ENCODE measurements at regions not wholly inside any gene's neighbourhood (a gene's known extent, or its start where the extent isn't known, plus 50 kb on each side); places are given as distances from the start of the nearest gene placed in this dataset.
"Not testable (repeated sequence)": the region's sequence is repeated elsewhere in the genome, so short reads cannot be mapped to it uniquely, and the experiment has no call there.

DNA sequence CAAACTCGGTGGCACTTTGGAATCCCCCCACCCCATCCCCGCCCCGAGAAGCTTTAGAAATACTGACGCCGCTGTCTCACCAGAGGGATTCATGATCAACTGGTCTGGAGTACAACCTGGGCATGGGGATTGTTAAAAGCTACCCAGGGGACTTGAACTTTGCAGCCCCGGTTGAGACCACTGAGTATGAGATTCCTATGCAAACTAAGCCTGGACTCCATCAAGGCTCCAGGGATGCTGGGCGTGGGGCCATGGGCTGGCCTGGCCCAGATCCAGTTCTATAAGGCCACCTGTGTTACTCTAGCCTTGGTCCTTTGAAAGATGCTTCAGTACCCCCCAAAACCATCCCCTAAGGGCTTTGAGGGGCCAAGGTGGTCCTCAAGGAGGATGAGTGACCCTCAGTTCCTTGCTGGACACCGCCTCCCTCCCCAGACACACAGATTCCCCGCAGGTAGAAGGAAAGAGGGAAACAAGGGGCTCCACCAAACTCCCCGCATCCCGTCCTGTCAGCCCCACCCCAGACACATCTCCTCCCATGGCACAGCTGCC is 68.5 kb downstream of the MRPL36 start:
- DNase-seq (ENCODE audit: low read depth) = no peak

DNA sequence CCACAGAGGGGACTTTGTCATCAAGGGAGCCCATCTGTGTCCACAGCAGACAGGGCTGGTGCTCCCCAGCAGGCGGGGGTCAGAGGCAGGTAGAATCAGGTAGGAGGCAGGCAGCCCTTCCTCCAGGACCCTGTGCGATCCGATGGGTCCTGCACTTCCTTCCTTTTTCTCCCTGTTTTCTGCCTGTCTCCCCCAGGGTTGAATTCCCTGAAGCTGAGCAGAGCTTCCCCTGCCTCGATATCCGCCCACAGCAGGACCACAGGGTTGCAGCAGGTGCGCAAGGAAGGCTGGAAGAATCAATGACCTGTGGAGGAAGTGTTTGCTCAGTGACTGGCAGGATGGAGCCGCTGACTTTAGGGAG is 69.2 kb downstream of the MRPL36 start:
- no peak for DNase-seq (ENCODE audit: low read depth)

DNA sequence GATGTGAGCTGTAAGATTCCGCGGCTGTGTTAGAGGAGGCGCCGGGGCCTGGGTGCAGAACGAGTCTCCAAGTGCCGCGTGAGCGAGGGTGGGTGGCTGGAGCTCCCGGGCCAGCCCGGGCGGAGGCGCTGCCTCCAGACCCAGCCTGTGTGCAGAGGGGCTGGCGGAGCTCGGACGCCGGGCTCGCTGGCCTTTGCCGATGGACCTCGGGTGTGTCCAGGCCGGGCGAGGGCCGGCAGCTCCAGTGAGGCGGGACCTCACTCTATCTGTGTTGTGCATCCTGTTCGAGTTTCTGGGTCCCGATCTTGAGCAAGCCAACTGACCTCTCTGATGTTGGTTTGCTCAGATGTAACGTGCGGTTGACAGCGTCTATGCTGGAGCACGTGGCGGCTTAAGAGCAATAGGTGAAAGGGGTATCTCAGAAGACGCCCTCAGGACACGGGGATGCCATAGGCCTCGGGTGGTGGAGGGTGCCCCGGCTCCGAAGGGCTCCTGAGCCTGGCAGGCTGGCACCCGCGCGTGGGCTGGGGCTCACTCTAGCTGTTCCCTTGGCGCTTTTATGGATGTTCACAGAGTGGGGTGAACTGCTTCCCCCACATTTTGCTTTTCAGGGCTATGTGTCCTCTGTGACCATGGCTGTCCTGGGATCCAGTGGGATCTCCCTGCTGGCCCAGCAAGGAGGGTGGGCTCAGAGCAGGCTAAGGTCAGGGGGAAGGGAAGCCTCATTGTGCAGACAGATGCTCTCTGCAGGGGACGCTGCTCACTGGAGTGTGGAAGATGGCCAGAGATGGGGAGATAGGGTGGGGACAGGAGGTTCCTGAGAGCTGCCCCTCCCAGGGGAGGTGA is 69.8 kb downstream of the MRPL36 start:
- DNase-seq (ENCODE audit: low read depth) = no peak

DNA sequence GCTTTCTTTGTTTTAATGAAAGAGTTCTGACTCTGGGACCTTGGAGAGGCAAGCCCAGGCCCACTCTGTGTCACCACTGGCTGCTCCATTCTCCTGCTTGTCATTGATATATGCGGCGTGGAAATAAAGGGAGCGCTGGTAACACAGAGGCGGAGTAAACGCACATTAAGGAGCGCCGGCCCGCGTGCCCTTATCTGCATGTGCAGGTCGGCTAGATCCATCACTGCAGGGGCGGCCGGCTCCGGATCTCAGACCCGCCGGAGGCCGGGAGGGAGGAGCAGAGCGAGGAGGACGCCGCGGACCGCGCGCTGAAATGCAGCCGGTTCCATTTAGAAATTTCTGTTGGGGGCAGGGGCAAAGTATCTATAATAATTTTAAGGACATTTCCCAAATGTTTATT is 70.8 kb downstream of the MRPL36 start:
- DNase-seq (ENCODE audit: low read depth) = no peak

DNA sequence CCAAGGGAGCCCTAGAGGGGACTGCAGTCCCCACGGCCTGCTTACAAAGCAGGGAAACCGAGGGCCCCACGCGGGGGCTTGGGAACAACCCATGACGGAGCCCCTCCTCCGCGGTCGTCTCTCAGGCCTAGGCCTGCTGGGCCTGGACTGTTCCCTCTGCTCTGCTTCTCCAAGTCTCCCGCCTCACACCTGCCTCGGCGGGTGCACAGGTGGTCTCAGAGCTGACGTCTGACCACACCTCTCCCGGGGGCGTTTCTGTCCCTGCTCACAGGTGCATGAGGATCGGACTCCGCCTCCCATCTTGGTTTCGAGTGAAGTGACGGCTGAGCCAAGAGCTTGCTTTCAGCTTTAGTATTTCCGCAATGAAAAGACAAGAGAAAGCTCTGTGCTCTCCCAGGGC is 72.1 kb downstream of the MRPL36 start:
- DNase-seq (ENCODE audit: low read depth) = no peak

DNA sequence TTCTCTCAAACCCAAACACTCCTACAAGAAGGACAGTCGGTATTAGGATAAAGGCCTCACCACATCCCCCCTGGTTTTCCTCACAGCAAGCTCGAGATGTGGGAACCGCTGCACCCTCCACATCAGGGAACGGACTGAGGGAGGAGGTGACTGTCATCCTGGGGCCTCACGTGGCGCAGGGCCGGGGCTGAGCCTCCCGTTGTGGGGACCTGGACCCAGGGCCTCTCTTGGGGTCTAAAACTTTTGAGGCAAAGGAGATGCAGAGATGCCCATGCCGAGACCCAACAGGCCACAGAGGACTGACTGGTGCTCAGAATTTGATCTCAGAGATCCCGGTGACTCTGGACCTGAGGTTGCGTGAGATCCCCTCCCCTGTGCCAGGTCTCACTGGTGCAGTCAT is 72.7 kb downstream of the MRPL36 start:
- DNase-seq (ENCODE audit: low read depth) = no peak

DNA sequence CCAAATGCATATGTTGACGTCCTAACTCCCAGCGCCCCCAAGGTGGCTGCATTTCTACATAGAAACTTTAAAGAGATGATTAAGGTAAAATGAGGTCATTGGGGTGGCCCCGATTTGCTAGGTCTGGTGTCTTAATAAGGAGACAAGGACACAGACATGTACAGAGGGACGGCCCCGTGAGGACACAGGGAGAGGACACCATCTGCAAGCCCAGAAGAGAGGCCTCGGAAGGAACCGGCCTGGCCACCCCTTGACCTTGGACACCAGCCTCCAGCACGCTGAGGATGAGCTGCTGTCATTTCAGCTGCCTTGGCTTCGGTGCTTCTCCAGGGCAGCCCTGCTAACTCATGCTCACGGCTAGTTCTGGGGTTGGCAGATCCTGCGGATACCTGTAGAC is 73.2 kb downstream of the MRPL36 start:
- no peak for DNase-seq (ENCODE audit: low read depth)

DNA sequence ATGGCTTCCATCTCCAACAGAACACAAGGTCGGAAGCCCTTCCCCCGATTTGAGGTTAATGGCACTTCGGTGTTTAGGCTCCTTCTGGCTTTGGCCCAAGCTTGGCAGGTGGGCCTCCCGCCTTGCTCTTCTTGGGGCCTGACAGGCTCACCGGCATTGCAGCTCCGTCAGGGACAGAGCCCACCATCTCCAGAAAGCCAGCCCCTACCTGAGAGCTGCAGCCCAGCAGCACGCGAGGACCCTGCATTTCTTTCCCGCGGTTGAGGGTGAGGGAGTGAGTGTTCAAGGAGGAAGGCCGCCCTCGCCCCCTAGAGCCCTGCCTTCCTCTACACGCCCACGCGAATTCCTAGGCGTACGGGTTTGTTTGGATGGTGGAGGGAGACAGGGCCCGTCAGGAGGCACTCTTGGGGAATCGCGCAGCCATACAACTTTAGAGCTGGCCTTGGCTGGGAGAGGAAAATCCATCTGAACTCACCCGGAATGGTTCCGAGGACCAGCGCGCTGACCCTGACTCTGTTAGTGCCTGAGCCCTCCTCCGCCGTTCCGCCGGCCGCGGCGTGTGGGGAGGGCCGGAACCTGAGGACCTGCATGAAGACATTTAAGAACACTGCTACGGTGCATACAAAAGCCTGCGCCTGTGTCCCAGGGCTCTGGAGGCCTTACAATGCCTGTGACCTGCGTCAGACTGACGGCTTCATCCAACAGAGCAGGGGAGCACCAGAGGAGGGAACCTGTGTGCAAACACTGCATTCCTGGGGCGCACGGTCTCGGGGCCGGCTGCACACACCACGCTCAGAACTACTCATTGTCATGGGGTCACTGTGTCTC is 73.8 kb downstream of the MRPL36 start:
- no peak for DNase-seq (ENCODE audit: low read depth)

DNA sequence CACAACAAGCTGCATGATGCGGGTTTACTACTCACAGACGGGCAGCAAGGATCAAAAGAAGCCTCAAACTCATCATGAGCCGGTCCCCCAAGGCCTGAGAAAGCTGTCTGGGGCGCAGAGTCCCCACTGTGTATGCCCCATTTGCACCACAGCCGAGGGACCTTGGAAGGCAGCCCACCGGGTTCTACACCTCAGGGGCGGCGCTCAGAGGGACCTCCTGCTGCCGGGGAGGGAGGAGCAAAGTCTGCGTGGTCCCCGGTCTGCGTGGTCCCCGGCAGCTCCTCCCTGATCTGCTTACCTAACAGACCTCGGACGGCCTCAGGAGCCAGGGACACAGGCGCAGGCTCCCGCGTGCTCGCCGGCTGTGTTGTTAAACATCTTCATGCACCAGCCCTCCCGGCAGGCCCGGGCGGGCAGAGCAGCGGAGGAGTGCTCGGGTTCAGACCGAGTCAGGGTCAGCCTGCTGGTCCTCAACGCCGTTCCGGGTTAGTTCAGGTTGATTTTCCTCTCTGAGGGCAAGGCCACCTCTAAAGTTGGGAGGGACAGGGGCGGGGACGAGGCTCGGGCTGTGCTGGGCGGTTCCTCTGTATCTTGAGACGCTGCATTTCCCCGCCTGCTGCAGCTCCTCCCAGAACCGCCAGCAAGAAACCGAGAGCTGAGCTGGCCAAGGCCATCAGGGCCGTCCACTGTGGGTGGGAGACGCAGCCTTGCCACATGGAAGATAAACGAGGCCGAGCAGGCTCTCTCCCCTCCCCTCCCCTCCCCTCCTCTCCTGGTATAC is 74.6 kb downstream of the MRPL36 start:
- DNase-seq (ENCODE audit: low read depth) = no peak

DNA sequence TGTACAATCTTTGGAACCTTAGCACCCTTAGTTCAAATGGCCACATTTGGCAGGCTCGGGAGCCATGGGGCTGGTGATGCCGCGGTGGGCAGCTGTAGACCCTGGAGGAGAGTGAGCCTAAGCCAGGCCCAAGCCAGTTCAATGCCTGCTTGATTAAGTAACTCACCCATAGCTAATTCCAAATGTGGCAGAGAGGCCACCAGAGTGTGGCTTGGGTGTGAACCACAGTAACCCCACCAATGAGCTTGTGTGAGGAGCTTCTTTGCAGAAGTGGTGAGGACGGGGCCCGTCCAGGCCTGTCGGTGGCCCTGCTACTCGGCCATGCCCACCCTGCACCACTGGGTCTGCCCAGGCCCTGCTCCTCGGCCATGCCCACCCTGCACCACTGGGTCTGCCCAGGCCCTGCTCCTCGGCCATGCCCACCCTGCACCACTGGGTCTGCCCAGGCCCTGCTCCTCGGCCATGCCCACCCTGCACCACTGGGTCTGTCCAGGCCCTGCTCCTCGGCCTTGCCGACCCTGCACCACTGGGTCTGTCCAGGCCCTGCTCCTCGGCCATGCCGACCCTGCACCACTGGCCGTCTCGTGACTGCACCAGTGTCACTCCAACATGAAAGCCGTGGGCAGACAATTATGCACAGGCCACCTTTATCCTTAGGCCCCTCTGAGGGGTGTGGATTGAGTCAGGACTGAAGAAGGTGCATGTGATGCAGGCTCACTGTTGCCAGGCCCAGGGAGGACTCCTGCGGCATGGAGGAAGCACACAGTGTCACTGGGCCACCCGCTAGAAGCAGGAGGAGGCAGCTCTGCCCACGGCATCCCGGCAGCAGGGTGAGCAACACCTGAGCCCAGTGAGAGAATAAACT is 75.4 kb downstream of the MRPL36 start:
- no peak for DNase-seq (ENCODE audit: low read depth)

DNA sequence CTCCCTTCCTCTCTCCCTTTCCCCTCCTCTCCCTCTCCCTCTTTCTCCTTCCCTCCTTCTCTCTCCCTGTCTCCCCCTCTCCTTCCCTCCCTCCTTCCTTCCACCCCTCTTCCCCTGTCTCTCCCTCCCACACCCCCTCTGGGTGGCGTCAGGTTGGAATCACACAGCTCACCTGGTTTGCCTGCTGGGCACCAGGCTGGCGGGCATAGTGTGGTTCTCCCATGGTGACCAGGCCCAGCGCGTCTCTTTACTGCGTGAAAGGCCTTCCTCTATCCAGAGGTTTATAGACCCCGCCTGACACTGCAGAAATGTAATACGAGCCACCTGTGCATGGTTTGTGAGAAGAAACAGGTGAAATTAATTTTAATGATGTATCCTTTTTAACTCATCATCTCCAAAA is 76.2 kb downstream of the MRPL36 start:
- no peak for DNase-seq (ENCODE audit: low read depth)

DNA sequence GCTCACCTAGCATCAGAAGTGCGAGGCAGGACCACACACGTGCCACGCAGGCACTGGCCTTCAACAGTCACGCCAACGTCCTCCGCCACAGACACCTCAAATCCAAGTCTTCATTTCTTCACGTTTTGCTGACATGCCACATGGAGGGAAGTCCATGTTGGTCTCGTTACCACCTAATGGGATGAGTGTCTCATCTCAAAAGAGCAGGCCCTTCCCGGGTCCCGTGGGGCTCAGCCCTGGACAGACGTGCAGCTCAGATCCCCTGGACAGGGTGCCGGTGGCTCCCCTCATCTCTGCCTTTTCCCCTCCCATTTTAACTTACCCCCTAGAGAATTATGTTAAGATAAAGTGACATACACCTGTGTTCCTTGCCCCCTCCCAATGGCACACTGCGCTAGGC is 76.8 kb downstream of the MRPL36 start:
- DNase-seq (ENCODE audit: low read depth) = no peak

DNA sequence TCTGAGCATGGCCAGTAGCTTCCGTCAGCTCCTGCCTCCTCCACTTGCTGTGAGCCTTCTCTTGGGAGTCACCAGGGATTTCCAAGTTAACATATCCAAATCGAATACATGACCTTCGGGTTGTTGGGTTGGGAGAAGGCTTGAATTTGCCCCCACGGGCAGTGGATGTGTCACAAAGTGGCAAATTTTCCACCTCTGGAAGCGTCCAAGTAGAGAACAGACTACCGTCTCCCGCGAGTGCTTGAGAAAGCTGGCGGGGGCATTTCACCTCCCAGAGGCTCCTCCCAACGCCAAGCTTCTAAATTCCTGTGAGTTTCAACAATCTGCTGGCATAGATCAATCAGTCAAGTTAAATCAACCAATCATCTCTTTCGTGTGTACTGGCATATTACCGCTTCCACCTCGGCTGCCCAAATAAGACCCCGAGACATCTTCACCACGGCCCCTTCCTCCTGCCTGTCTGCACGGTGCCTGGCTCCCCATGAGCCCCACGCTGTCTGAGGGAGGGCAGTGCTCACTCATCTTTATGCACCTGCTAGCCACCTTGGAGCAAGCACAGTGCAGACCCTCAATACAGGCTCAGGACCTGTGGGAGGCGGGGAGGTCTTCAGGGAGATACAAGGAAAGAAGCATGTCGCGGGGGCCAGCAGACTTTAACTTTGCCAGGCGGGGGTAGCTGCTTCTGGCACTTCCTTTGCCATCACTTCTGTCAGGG is 79.1 kb downstream of the MRPL36 start:
- DNase-seq (ENCODE audit: low read depth) = no peak

DNA sequence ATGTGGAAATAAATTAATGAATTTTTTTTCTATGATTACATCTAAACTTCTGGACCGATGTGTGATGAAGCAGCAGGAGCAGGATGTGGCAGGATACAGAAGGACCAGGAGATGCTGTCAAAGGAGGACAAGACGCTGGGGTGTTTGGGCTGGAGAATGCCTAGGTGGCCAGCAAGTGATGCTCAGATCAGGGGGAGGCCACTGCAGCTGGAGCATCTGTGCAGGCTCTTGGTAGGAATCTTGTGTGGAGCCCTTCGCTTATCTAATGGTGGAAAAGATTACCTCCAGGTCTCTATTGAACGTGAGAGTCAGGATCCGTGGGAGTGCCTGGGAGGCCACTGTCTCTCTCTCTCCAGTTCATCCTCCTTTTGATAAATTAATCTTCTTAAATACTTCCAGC is 79.8 kb downstream of the MRPL36 start:
- DNase-seq (ENCODE audit: low read depth) = no peak

DNA sequence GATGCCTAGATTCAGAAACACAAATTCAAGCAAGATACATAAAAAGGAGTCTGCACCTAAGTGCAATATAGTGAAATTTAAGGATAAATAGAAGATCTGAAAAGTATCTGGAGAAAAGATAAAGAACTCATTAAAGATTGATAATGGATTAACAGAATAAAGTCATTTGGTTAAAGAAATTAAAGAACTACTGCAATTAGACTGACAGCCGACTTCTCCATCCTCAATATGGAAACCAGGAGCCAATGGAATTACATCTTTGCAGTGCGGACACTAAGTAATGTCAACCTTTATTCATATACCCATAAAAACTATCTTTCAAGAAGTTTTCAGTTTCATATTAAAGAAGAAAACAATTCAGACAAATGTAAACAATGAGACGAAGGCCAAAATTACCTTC is 81.0 kb downstream of the MRPL36 start:
- no peak for DNase-seq (ENCODE audit: low read depth)

DNA sequence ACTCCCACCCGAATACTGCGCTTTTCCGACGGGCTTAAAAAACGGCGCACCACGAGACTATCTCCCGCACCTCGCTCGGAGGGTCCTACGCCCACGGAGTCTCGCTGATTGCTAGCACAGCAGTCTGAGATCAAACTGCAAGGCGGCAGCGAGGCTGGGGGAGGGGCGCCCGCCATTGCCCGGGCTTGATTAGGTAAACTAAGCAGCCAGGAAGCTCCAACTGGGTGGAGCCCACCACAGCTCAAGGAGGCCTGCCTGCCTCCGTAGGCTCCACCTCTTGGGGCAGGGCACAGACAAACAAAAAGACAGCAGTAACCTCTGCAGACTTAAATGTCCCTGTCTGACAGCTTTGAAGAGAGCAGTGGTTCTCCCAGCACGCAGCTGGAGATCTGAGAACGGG is 89.5 kb downstream of the MRPL36 start:
- not testable (repeated sequence) for DNase-seq (ENCODE audit: low read depth)

DNA sequence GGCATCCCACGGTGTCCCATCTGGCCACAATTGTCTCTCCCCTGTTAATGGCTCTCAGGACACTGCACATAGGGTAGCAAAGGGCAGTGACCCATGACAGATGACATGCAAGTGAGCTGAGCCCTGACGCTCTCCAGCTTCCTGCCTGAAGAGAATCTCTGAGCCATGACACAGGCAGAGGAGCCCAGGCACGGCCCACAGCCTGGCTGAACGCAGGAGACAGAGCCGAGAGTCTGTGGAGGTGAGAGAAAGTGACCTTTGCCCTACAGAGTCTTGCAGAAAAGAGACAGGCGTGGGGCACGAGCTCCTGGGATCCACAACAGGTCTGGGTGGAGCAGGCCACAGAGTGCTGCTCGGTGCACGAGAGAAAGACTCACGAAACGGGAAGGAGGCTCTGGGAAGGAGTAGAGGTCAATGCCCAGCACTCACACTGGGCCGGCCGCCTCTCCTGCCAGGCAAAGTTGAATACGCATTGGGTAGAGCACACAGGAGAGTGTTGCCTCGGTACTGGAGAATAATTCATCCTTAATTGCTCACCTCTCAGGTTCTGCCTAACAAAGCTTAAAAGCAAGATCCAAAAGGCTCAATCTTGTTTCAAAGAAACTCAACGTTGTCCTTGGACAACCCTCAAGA is 90.3 kb downstream of the MRPL36 start:
- DNase-seq (ENCODE audit: low read depth) = no peak

DNA sequence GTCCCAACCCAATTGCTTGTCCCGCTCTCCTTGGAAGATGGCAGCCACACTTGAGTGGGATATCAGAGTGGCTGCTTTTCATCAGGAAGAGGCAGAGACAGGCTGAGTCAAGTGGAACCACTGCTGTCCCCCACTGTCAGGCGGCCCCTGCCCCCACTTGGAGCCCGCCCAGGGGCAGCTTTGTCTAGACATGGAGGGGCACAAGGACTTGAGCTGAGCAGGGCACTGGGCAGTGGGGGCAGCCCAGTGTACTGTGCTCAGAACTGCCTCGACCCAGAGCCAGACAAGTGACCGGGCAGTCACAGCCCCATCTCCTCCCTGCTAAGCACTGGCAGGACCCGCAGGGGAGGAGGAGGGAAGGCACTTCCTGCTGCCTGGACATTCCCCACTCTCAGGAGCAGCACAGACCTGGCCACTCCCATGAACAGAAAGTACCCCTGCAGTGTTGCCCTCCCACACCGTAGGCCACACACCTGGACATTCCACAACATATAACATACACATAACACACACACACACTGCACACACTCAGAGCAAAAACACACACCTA is 91.0 kb downstream of the MRPL36 start:
- no peak for DNase-seq (ENCODE audit: low read depth)

DNA sequence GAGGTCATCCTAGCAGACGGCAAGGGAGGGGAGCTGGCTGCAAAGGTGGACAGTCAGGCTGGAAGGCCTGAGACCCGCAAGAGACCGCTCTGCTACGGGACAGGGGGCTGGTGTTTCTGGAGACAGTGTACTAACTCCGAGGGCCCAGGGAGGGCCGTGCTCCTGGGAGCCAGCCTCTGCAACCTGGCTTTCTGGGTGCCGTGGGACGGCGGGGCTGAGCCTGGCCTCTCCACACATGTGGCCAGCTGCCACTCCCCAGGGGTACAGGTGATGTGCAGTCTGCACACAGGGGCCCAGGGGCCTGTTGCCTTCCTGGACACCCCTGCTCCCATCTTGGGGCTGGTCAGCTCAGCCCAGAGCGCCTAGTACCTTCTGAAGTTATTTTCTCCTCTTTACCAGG is 92.2 kb downstream of the MRPL36 start:
- no peak for DNase-seq (ENCODE audit: low read depth)

DNA sequence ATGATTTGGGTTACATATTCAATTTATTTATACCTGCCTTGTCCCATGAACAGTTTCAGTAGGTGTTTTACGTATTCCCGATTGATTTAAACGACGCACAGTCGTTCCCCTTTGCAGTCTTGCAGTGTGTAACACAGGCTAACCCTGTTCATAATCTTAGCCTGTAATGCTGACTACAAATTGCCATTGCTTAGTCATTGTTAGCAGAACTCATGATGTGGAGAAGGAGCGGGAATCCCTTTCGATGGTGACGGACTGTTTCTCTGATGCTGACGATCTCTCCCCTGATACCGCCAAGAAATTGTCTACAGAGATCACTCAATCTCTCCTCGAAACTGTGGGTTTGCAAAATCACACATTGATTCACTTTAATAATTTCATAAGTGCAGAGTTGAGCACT is 93.2 kb downstream of the MRPL36 start:
- no peak for DNase-seq (ENCODE audit: low read depth)
